Neutrophil (primary cell): ENCODE measurements at regions not wholly inside any gene's neighbourhood (a gene's known extent, or its start where the extent isn't known, plus 50 kb on each side); places are given as distances from the start of the nearest gene placed in this dataset.

Experiments used
- H3K27ac ChIP-seq: fragments of 200-600 bp; sonication (generic); 2 replicates; pipeline ENCODE4 v1.5.1; 2016; ENCODE audit warnings: mild to moderate bottlenecking, moderate library complexity
- H3K27me3 ChIP-seq: fragments of 200-600 bp; sonication (generic); 2 replicates; pipeline ENCODE4 v1.6.0; 2016; ENCODE audit warnings: mild to moderate bottlenecking
- H3K36me3 ChIP-seq: fragments of 200-600 bp; sonication (generic); 2 replicates; pipeline ENCODE4 v1.5.1; 2017
- H3K4me1 ChIP-seq, 2 experiments: fragments of 200-600 bp in 1 of 2; sonication (generic) in 1 of 2; 1 replicate in 1 of 2; 2 replicates in 1 of 2; pipeline versions ENCODE4 v1.5.1 to v1.6.1; 2013 to 2016; ENCODE audit warnings: low read depth in 1 of 2, low read length in 1 of 2, mild to moderate bottlenecking in 1 of 2, moderate library complexity in 1 of 2; ENCODE audit not compliant: control insufficient read depth in 1 of 2, insufficient read depth in 1 of 2
- H3K4me3 ChIP-seq, 2 experiments: fragments of 200-600 bp in 1 of 2; sonication (generic) in 1 of 2; 1 replicate in 1 of 2; 2 replicates in 1 of 2; pipeline ENCODE4 v1.5.1; 2013 to 2016; ENCODE audit warnings: low read depth in 1 of 2, low read length in 1 of 2, mild to moderate bottlenecking in 1 of 2, moderate library complexity in 1 of 2
- H3K9me3 ChIP-seq: fragments of 200-600 bp; sonication (generic); 2 replicates; pipeline ENCODE4 v1.5.1; 2016
- CTCF ChIP-seq: fragments of 200-600 bp; sonication (generic); IDR thresholded peaks from 2 replicates; pipeline ENCODE4 v1.5.1; 2016; ENCODE audit warnings: antibody characterized with exemption

- H3K4me1 ChIP-seq, result no peaks in the 10 kb centered on the region
- H3K27me3 ChIP-seq, result peaks cover 45% of the 10 kb centered on the region
- no peaks in the 10 kb centered on the region for H3K36me3 ChIP-seq
- no peaks in the 10 kb centered on the region for H3K9me3 ChIP-seq
- H3K27ac ChIP-seq, result no peak overlapping the region
- TF ChIP-seq CTCF, result no peak
- H3K4me3 ChIP-seq, result no peak overlapping the region
These were observed 167.7 kb upstream of the TBCA start for GRCh38 chr5:77943851-77944250.

GRCh38 chr5:77942578-77943239, 166.6 kb upstream of the TBCA start:
- peaks cover 33% of the 10 kb centered on the region for H3K27me3 ChIP-seq
- no peak for TF ChIP-seq CTCF

GRCh38 chr5:77937015-77937908, 161.1 kb upstream of the TBCA start:
- H3K4me3 ChIP-seq, result no peak overlapping the region
- H3K4me1 ChIP-seq, result peaks cover 15 to 26% of the 10 kb centered on the region in 2 experiments
- H3K27me3 ChIP-seq, result no peaks in the 10 kb centered on the region
- no peaks in the 10 kb centered on the region for H3K36me3 ChIP-seq
- no peaks in the 10 kb centered on the region for H3K9me3 ChIP-seq
- H3K27ac ChIP-seq, result peak overlapping the region; percentile 35
- no peak for TF ChIP-seq CTCF

More at GRCh38 chr5:77942578-77943239, 166.6 kb upstream of the TBCA start:
- peaks cover 0 to under 1% of the 10 kb centered on the region in 2 experiments for H3K4me1 ChIP-seq
- H3K4me3 ChIP-seq, result no peak overlapping the region
- no peaks in the 10 kb centered on the region for H3K9me3 ChIP-seq
- H3K27ac ChIP-seq, result no peak overlapping the region
- H3K36me3 ChIP-seq, result no peaks in the 10 kb centered on the region

GRCh38 chr5:77936365-77936693, 160.2 kb upstream of the TBCA start:
- Histone ChIP-seq H3K36me3 (no peaks in the 10 kb centered on the region), H3K4me3 (no peak overlapping the region), H3K27me3 (no peaks in the 10 kb centered on the region), H3K27ac (no peak overlapping the region), H3K4me1 (peaks cover 15 to 26% of the 10 kb centered on the region in 2 experiments), H3K9me3 (no peaks in the 10 kb centered on the region)
- no peak for TF ChIP-seq CTCF

GRCh38 chr5:77935506-77936364, 159.6 kb upstream of the TBCA start:
- no peak for TF ChIP-seq CTCF
- H3K4me3 ChIP-seq, result no peak overlapping the region
- no peak overlapping the region for H3K27ac ChIP-seq
- H3K36me3 ChIP-seq, result no peaks in the 10 kb centered on the region
- H3K4me1 ChIP-seq, result peaks cover 15 to 26% of the 10 kb centered on the region in 2 experiments
- H3K27me3 ChIP-seq, result no peaks in the 10 kb centered on the region
- no peaks in the 10 kb centered on the region for H3K9me3 ChIP-seq
